HCT116 (cell line): ENCODE measurements at regions not wholly inside any gene's neighbourhood (a gene's known extent, or its start where the extent isn't known, plus 50 kb on each side); places are given as distances from the start of the nearest gene placed in this dataset.

ENCODE experiments used
- ATAC-seq: fragments of 200-7000 bp; cut with Tn5 transposase; 2 replicates; pipeline ENCODE4 v1.9.1; 2020; ENCODE audit warnings: mild to moderate bottlenecking, moderate library complexity
- BruUV-seq: library from RNA; stranded (reverse); fragments of 400-500 nt; replicated peaks from 2 replicates; lab custom pipeline; 2021; lab: Mats Ljungman, UMichigan
- CTCF ChIA-PET: fragments of 300-600 bp; sonication (Branson Sonifier 250); formaldehyde crosslinking; loops from one replicate; lab custom pipeline; 2021; ENCODE audit warnings: antibody characterized with exemption; lab: Charles Lee
- POLR2A ChIA-PET: fragments of 300-600, 350-600 bp; sonication (Branson Sonifier 250); formaldehyde crosslinking; loops from one replicate; lab custom pipeline; 2021; ENCODE audit warnings: antibody characterized with exemption; lab: Charles Lee
- RAD21 ChIA-PET, 2 experiments: fragments of 300-600 bp; sonication (Branson Sonifier 250); formaldehyde crosslinking; loops; one replicate each; lab custom pipeline; 2023; ENCODE audit warnings: low total read pairs in 2 of 2; ENCODE audit not compliant: uncharacterized antibody in 2 of 2, unreplicated experiment in 2 of 2, low non-redundant PET in 1 of 2; lab: Charles Lee
- DNase-seq: peaks from one replicate; pipeline ENCODE4 v3.0.0-alpha.2; 2010; ENCODE audit warnings: low read depth, low spot score
- H2AFZ ChIP-seq: fragments of 200-600 bp; shearing (Covaris generic), sonication (generic); 2 replicates; pipeline ENCODE4 v1.6.1; 2017; ENCODE audit warnings: low read depth, mixed run types, mixed read lengths, antibody characterized with exemption, low read length; ENCODE audit not compliant: poor library complexity, severe bottlenecking
- H3K27ac ChIP-seq: 2 replicates; pipeline ENCODE4 v1.5.1; 2012; ENCODE audit warnings: low read depth, low read length
- H3K27me3 ChIP-seq: fragments of 200-600 bp; sonication (generic); 2 replicates; pipeline ENCODE4 v1.6.1; 2016; ENCODE audit warnings: mixed run types, low read length, mixed read lengths; ENCODE audit not compliant: insufficient read depth
- H3K36me3 ChIP-seq, 2 experiments: fragments of 200-500 bp in 1 of 2; fragments of 200-600 bp in 1 of 2; sonication (Bioruptor generic) in 1 of 2; sonication (generic) in 1 of 2; 2 replicates each; pipeline versions ENCODE4 v1.5.1 to v1.6.1; 2014 to 2016; ENCODE audit warnings: low read length in 2 of 2, inconsistent platforms in 1 of 2, mixed read lengths in 1 of 2, mixed run types in 1 of 2; ENCODE audit not compliant: insufficient read depth in 2 of 2, control insufficient read depth in 1 of 2
- H3K4me1 ChIP-seq, 2 experiments: fragments of 200-600 bp in 1 of 2; sonication (generic) in 1 of 2; 2 replicates each; pipeline versions ENCODE4 v1.5.1 to v1.6.1; 2012 to 2017; ENCODE audit warnings: low read length in 2 of 2, inconsistent platforms in 1 of 2, mild to moderate bottlenecking in 1 of 2, mixed read lengths in 1 of 2, mixed run types in 1 of 2, moderate library complexity in 1 of 2; ENCODE audit not compliant: insufficient read depth in 2 of 2, control insufficient read depth in 1 of 2
- H3K4me2 ChIP-seq: fragments of 200-600 bp; sonication (generic); 2 replicates; pipeline ENCODE4 v1.6.1; 2017; ENCODE audit warnings: mixed run types, low read length, mixed read lengths
- H3K4me3 ChIP-seq, 2 experiments: fragments of 200-600 bp in 1 of 2; sonication (generic) in 1 of 2; replicated peaks in 1 of 2; 2 replicates each; pipeline ENCODE4 v1.5.1; 2011 to 2016; ENCODE audit warnings: low read length in 2 of 2, control low read depth in 1 of 2, low read depth in 1 of 2, mild to moderate bottlenecking in 1 of 2, mixed read lengths in 1 of 2, mixed run types in 1 of 2
- H3K79me2 ChIP-seq: fragments of 200-600 bp; sonication (generic); 2 replicates; pipeline ENCODE4 v1.6.1; 2017; ENCODE audit warnings: mild to moderate bottlenecking, mixed run types, low read length, moderate library complexity, mixed read lengths; ENCODE audit not compliant: insufficient read depth
- H3K9ac ChIP-seq: fragments of 200-600 bp; sonication (generic); 2 replicates; pipeline ENCODE4 v1.6.1; 2016; ENCODE audit warnings: low read length, mixed read lengths
- H3K9me2 ChIP-seq: fragments of 200-600 bp; sonication (generic), shearing (Covaris generic); 2 replicates; pipeline ENCODE4 v1.6.1; 2017; ENCODE audit warnings: mixed run types, mild to moderate bottlenecking, moderate library complexity; ENCODE audit not compliant: insufficient read depth
- H3K9me3 ChIP-seq, 2 experiments: fragments of 200-500 bp in 1 of 2; fragments of 200-600 bp in 1 of 2; sonication (Bioruptor generic) in 1 of 2; sonication (generic) in 1 of 2; 2 replicates each; pipeline ENCODE4 v1.6.1; 2014 to 2017; ENCODE audit warnings: low read length in 2 of 2, mixed read lengths in 2 of 2, inconsistent platforms in 1 of 2, low read depth in 1 of 2, mild to moderate bottlenecking in 1 of 2, mixed run types in 1 of 2, moderate library complexity in 1 of 2; ENCODE audit not compliant: control insufficient read depth in 1 of 2, insufficient read depth in 1 of 2
- H4K20me1 ChIP-seq: fragments of 200-600 bp; sonication (generic), shearing (Covaris generic); 2 replicates; pipeline ENCODE4 v1.6.1; 2017; ENCODE audit warnings: mixed run types, mild to moderate bottlenecking, moderate library complexity; ENCODE audit not compliant: insufficient read depth
- MAX ChIP-seq: IDR thresholded peaks from 2 replicates; pipeline ENCODE4 v1.6.1; 2012
- REST ChIP-seq: IDR thresholded peaks from 2 replicates; pipeline ENCODE4 v1.6.1; 2012; ENCODE audit warnings: low read depth
- TCF7L2 ChIP-seq: IDR thresholded peaks from 2 replicates; pipeline ENCODE4 v1.7.0; 2011; ENCODE audit warnings: borderline replicate concordance, inconsistent platforms; ENCODE audit not compliant: insufficient read depth, insufficient read length; ENCODE audit errors: extremely low read depth
- YY1 ChIP-seq: IDR thresholded peaks from 2 replicates; pipeline ENCODE4 v1.6.1; 2011; ENCODE audit warnings: low read length, low read depth, moderate library complexity, mild to moderate bottlenecking; ENCODE audit not compliant: insufficient replicate concordance; ENCODE audit errors: extremely low read depth
- ZNF274 ChIP-seq: fragments of 200-500 bp; sonication (Bioruptor generic); IDR thresholded peaks from 2 replicates; pipeline ENCODE4 v1.6.1; 2014; ENCODE audit warnings: mild to moderate bottlenecking, low read depth, low read length, inconsistent platforms
- intact Hi-C: fragments of 100-400 bp; cut with micrococcal nuclease; formaldehyde crosslinking; loops from 2 replicates; pipeline ENCODE4 v1.10.0; 2022
- TF ChIP-seq, protein P1 (sequence below): IDR thresholded peaks from 2 replicates; pipeline ENCODE4 v1.6.1; 2012

GRCh38 chr2:190121305-190121704 is 58.8 kb upstream of the MSTN start:
- no peak for ATAC-seq
- no peaks in the 10 kb centered on the region for H3K36me3 ChIP-seq
- POLR2A ChIA-PET = no interaction called here

More at GRCh38 chr2:190121305-190121704, 58.8 kb upstream of the MSTN start:
- no peaks in the 10 kb centered on the region for H3K79me2 ChIP-seq
- H2AFZ ChIP-seq = peak overlapping the region; percentile 48
- no peaks in the 10 kb centered on the region for H3K4me1 ChIP-seq
- no peaks in the 10 kb centered on the region for H3K9me3 ChIP-seq
- peaks cover 3% of the 10 kb centered on the region; the same call in 1 of the 2 replicates for H3K9me2 ChIP-seq
- TF ChIP-seq ZNF274 (no peak), MAX (no peak), YY1 (no peak), REST (no peak), TCF7L2 (no peak)
- TF ChIP-seq, protein P1, sequence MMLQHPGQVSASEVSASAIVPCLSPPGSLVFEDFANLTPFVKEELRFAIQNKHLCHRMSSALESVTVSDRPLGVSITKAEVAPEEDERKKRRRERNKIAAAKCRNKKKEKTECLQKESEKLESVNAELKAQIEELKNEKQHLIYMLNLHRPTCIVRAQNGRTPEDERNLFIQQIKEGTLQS = no peak
- no peak overlapping the region for H3K4me3 ChIP-seq
- RAD21 ChIA-PET = no interaction called here
- CTCF ChIA-PET = interaction anchor here (1.0 to 1.3 kb wide), 3 partner anchors 9 to 95 kb away, joined by 3 to 4 read pairs (median 4); no protein-coding TSS in a partner anchor
- no peak overlapping the region for H3K27ac ChIP-seq
- no peaks in the 10 kb centered on the region for H4K20me1 ChIP-seq
- H3K27me3 ChIP-seq = no peaks in the 10 kb centered on the region
- no peak overlapping the region for H3K9ac ChIP-seq
- no TSS peak for BruUV-seq
- no peak for DNase-seq
- intact Hi-C loops = no loop called here
- H3K4me2 ChIP-seq = no peak overlapping the region
